GM21737 (cell line): ENCODE measurements at regions not wholly inside any gene's neighbourhood (a gene's known extent, or its start where the extent isn't known, plus 50 kb on each side); places are given as distances from the start of the nearest gene placed in this dataset.

Experiments used
- ATAC-seq: cut with Tn5 transposase; IDR thresholded peaks from one replicate; pipeline ENCODE4 v1.9.1; 2021; ENCODE audit warnings: mild to moderate bottlenecking, moderate library complexity; ENCODE audit not compliant: unreplicated experiment

GRCh38 chr16:50425044-50425443 lies 56.3 kb upstream of the BRD7 start:
- ATAC-seq, result no peak

- no peak for ATAC-seq
Measured at GRCh38 chr16:50422926-50423325, 54.1 kb upstream of the BRD7 start.

- ATAC-seq, result no peak
Measured at GRCh38 chr16:50419116-50419515, 50.3 kb upstream of the BRD7 start.
